ENCODE measurements at regions not wholly inside any gene's neighbourhood (a gene's known extent, or its start where the extent isn't known, plus 50 kb on each side); places are given as distances from the start of the nearest gene placed in this dataset.

DNA sequence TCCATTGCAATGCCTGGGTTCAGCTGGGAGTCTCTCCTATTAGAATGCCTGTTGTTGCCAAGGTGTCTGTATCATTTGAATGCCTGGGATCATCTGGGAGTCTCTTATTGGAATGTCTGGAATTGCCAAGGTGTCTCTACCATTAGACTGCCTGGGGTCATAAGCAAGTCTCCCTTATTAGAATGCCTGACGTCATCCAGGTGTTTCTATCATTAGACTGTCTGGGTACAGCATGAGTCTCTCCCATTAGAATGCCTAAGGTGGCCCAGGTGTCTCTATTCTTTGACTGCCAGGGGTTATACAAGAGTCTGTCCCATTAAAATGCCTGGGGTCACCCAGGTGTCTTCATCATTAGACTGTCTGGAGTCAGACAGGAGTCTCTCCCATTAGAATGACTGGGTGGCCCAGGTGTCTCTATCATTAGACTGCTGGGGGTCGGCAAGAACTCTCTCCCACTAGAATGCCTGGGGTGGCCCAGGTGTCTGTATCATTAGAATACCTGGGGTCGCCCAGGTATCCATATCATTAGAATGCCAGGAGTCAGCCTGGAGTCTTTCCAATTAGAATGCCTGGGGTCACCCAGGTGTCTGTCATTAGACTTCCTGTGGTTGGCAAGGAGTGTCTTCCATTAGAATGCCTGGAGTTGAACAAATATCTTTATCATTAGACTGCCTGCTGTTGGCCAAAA, 2274.0 kb downstream of the TP53TG3F start:
- no peak overlapping the region for H3K4me3 ChIP-seq (ENCODE audit: low read depth, low read length)
- TF ChIP-seq, protein P1, sequence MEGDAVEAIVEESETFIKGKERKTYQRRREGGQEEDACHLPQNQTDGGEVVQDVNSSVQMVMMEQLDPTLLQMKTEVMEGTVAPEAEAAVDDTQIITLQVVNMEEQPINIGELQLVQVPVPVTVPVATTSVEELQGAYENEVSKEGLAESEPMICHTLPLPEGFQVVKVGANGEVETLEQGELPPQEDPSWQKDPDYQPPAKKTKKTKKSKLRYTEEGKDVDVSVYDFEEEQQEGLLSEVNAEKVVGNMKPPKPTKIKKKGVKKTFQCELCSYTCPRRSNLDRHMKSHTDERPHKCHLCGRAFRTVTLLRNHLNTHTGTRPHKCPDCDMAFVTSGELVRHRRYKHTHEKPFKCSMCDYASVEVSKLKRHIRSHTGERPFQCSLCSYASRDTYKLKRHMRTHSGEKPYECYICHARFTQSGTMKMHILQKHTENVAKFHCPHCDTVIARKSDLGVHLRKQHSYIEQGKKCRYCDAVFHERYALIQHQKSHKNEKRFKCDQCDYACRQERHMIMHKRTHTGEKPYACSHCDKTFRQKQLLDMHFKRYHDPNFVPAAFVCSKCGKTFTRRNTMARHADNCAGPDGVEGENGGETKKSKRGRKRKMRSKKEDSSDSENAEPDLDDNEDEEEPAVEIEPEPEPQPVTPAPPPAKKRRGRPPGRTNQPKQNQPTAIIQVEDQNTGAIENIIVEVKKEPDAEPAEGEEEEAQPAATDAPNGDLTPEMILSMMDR (IDR thresholded peaks at IDR 0.05; ENCODE audit: low read depth, low read length) = no peak
- DNase-seq = no peak
- H3K36me3 ChIP-seq = no peaks in the 10 kb centered on the region
- no peaks in the 10 kb centered on the region for H3K4me1 ChIP-seq
- no peaks in the 10 kb centered on the region for H3K9me3 ChIP-seq
- no peaks in the 10 kb centered on the region for H3K27me3 ChIP-seq

DNA sequence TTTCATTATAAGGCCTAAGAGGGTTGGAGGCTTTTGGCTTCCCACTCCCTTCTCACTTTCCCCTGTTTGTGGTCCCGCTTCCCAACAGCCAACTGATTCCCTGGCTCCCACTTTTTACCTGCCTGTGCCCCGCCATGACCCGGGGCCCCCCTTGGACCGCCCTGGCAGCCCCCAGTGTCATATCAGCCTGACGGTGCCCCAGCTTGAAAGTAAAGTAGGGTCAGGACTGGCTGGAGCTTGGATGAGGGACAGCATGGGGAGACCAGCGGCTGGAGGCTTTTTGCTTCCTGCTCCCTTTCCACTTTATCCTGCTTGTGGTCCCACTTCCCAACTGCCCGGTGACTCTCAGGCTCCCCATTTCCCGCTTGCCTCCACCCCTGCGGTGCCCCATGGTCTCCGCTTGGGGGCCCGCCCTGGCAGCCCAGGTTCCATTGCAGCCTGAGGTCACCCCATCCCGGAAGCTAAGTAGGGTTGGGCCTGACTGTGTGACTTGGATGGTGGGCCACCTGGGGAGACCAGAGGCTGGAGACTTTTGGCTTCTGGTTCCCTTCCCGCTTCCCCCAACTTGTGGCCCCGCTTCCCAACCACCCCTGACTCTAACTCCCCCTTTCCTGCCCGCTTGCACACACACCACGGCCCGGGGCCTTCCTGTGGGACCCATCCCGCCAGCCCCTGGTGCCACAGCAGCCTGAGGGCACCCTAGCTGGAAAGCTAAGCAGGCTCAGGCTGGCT, 2274.7 kb downstream of the TP53TG3F start:
- Histone ChIP-seq H3K4me3 (ENCODE audit: low read depth, low read length) (no peak overlapping the region), H3K4me1 (no peaks in the 10 kb centered on the region), H3K9me3 (no peaks in the 10 kb centered on the region), H3K36me3 (no peaks in the 10 kb centered on the region), H3K27me3 (no peaks in the 10 kb centered on the region)
- DNase-seq = no peak
- TF ChIP-seq, protein P1 (IDR thresholded peaks at IDR 0.05; ENCODE audit: low read depth, low read length) = no peak

DNA sequence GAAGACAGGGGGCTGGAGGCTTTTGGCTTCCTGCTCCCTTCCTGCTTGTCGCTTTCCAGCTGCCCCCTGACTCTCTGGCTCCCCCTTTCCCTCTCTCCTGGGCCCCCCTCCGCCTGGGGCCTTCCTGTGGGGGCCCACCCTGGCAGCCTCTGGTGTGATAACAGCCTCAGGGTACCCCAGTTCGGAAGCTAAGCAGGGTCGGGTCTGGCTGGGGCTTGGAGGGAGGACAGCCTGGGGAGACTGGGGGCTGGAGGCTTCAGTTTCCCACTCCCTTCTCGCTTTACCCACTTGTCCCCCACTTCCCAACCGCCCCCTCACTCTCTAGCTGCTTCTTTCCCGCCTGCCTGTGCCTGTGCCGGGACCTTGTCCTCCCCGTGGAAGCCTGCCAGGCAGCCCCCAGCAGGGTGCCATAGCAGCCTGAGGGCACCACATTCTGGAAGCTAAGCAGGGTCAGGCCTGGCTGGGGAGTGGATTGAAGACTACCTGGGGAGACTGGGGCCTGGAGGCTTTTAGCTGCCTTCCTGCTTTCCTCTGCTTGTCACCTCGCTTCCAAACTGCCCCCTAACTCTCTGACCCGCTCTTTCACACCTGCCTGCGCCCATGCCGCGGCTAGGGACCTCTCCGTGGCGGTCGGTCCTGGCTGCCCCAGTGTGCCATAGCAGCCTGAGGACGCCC, 2275.5 kb downstream of the TP53TG3F start:
- TF ChIP-seq, protein P1 (IDR thresholded peaks at IDR 0.05; ENCODE audit: low read depth, low read length) = no peak
- H3K27me3 ChIP-seq = no peaks in the 10 kb centered on the region
- H3K9me3 ChIP-seq = no peaks in the 10 kb centered on the region
- no peak for DNase-seq
- H3K4me1 ChIP-seq = no peaks in the 10 kb centered on the region
- no peaks in the 10 kb centered on the region for H3K36me3 ChIP-seq
- H3K4me3 ChIP-seq (ENCODE audit: low read depth, low read length) = no peak overlapping the region

DNA sequence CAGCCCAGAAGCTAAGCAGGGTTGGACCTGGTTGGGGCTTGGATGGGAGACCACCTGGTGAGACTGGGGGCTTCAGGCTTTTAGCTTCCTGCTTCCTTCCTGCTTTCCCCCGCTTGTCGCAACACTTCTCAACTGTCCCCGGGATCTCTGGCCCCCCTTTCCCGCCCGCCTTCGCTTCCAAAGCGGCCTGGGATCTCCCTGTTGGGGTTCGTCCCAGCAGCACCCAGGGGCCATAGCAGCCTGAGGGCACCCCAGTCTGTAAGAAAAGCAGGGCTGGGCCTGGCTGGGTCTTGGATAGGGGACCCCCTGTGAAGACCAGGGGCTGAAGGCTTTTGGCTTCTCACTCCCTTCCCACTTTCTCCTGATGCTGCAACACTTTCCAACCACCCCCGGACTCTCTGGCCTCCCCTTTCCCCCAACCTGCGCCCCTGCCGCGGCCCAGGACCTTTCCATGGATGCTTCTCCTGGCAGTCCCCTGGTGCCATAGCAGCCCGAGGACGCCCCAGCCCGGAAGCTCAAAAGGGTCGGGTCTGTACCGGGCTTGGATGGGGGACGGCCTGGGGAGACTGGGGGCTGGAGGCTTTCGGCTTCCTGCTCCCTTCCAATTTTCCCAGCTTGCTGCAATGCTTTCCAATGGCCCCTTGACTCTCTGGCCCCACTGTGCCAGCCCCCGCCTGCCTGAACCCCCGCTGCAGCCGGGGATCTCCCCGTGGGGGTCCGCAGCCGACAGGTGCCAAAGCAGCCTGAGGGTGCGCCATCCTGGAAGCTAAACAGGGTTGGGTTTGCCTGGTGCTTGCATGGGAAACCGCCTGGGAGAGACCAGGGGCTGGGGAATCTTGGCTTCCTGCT, 2276.2 kb downstream of the TP53TG3F start:
- H3K36me3 ChIP-seq = no peaks in the 10 kb centered on the region
- no peak for DNase-seq
- no peaks in the 10 kb centered on the region for H3K9me3 ChIP-seq
- TF ChIP-seq, protein P1 (IDR thresholded peaks at IDR 0.05; ENCODE audit: low read depth, low read length) = no peak
- H3K27me3 ChIP-seq = no peaks in the 10 kb centered on the region
- H3K4me1 ChIP-seq = no peaks in the 10 kb centered on the region
- H3K4me3 ChIP-seq (ENCODE audit: low read depth, low read length) = no peak overlapping the region

DNA sequence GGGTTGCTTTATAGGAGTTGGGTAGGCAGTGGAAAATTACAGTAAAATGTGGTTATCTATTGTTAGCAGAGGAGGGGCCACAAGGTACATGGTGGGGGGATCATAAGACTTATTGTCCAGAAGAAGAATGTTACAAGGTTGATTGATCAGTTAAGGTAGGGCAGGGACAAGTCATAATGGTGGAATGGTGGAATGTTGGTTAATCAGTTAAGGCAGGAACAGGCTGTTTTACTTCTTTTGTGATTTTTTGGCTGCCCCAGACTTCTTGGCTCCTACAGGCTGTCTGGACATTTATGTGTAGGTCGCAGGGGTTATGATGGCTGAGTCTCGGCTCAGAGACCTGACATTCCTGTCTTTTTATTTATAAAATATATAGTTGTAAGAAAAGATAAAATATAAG, 2277.1 kb downstream of the TP53TG3F start:
- no peak for DNase-seq
- H3K9me3 ChIP-seq = no peaks in the 10 kb centered on the region
- H3K36me3 ChIP-seq = no peaks in the 10 kb centered on the region
- no peak overlapping the region for H3K4me3 ChIP-seq (ENCODE audit: low read depth, low read length)
- TF ChIP-seq, protein P1 (IDR thresholded peaks at IDR 0.05; ENCODE audit: low read depth, low read length) = no peak
- H3K4me1 ChIP-seq = no peaks in the 10 kb centered on the region
- no peaks in the 10 kb centered on the region for H3K27me3 ChIP-seq
